ENCODE measurements at regions not wholly inside any gene's neighbourhood (a gene's known extent, or its start where the extent isn't known, plus 50 kb on each side); places are given as distances from the start of the nearest gene placed in this dataset.

DNA sequence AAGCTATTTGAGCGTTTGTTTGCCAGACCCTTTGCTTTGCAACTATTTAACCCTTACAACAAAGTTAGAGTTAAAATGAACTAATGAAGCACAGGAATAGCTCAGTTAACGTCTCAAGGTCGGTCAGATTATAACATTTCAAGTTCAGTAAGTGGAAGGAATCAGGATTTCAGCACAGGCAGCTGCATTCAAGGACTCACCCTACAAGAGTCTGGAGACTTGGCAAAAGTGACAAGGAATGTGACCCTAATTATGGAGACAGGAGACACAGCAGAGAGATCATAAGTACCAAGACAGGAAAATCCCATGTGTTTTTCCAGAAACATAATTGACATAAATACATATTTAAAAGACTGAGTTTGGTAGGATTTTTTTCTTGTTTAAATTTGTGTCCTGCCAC is 1481.7 kb downstream of the TECRL start:
- Histone ChIP-seq H3F3A (replicated peaks; ENCODE audit: low read depth) (no peaks in the 10 kb centered on the region), H3K4me3 (no peak overlapping the region), H2AFZ (no peak overlapping the region), H3K4me2 (no peak overlapping the region), H3K27me3 (ENCODE audit: insufficient read depth) (no peaks in the 10 kb centered on the region), H4K20me1 (replicated peaks; ENCODE audit: insufficient read depth) (no peaks in the 10 kb centered on the region), H3K36me3 (ENCODE audit: insufficient read depth) (no peaks in the 10 kb centered on the region), H3K79me2 (replicated peaks; ENCODE audit: insufficient read depth) (no peaks in the 10 kb centered on the region), H3K9me2 (ENCODE audit: insufficient read depth) (no peaks in the 10 kb centered on the region), H3K4me1 (ENCODE audit: insufficient read depth) (no peaks in the 10 kb centered on the region), H3K27ac (ENCODE audit: low read depth) (no peak overlapping the region)
- Mint-ChIP-seq H3K9me3 (no peaks in the 10 kb centered on the region), H3K36me3 (ENCODE audit: low read depth) (no peaks in the 10 kb centered on the region), H3K4me3 (no peak overlapping the region), H3K4me1 (no peaks in the 10 kb centered on the region), H3K27me3 (ENCODE audit: insufficient read depth, low read depth, poor library complexity) (no peaks in the 10 kb centered on the region), H3K27ac (no peak overlapping the region)
- ATAC-seq (no peak), DNase-seq (ENCODE audit: low spot score) (no peak)
- no peak for TF ChIP-seq NANOG (IDR thresholded peaks at IDR 0.05; ENCODE audit: borderline replicate concordance)
- TF ChIP-seq, protein P1, sequence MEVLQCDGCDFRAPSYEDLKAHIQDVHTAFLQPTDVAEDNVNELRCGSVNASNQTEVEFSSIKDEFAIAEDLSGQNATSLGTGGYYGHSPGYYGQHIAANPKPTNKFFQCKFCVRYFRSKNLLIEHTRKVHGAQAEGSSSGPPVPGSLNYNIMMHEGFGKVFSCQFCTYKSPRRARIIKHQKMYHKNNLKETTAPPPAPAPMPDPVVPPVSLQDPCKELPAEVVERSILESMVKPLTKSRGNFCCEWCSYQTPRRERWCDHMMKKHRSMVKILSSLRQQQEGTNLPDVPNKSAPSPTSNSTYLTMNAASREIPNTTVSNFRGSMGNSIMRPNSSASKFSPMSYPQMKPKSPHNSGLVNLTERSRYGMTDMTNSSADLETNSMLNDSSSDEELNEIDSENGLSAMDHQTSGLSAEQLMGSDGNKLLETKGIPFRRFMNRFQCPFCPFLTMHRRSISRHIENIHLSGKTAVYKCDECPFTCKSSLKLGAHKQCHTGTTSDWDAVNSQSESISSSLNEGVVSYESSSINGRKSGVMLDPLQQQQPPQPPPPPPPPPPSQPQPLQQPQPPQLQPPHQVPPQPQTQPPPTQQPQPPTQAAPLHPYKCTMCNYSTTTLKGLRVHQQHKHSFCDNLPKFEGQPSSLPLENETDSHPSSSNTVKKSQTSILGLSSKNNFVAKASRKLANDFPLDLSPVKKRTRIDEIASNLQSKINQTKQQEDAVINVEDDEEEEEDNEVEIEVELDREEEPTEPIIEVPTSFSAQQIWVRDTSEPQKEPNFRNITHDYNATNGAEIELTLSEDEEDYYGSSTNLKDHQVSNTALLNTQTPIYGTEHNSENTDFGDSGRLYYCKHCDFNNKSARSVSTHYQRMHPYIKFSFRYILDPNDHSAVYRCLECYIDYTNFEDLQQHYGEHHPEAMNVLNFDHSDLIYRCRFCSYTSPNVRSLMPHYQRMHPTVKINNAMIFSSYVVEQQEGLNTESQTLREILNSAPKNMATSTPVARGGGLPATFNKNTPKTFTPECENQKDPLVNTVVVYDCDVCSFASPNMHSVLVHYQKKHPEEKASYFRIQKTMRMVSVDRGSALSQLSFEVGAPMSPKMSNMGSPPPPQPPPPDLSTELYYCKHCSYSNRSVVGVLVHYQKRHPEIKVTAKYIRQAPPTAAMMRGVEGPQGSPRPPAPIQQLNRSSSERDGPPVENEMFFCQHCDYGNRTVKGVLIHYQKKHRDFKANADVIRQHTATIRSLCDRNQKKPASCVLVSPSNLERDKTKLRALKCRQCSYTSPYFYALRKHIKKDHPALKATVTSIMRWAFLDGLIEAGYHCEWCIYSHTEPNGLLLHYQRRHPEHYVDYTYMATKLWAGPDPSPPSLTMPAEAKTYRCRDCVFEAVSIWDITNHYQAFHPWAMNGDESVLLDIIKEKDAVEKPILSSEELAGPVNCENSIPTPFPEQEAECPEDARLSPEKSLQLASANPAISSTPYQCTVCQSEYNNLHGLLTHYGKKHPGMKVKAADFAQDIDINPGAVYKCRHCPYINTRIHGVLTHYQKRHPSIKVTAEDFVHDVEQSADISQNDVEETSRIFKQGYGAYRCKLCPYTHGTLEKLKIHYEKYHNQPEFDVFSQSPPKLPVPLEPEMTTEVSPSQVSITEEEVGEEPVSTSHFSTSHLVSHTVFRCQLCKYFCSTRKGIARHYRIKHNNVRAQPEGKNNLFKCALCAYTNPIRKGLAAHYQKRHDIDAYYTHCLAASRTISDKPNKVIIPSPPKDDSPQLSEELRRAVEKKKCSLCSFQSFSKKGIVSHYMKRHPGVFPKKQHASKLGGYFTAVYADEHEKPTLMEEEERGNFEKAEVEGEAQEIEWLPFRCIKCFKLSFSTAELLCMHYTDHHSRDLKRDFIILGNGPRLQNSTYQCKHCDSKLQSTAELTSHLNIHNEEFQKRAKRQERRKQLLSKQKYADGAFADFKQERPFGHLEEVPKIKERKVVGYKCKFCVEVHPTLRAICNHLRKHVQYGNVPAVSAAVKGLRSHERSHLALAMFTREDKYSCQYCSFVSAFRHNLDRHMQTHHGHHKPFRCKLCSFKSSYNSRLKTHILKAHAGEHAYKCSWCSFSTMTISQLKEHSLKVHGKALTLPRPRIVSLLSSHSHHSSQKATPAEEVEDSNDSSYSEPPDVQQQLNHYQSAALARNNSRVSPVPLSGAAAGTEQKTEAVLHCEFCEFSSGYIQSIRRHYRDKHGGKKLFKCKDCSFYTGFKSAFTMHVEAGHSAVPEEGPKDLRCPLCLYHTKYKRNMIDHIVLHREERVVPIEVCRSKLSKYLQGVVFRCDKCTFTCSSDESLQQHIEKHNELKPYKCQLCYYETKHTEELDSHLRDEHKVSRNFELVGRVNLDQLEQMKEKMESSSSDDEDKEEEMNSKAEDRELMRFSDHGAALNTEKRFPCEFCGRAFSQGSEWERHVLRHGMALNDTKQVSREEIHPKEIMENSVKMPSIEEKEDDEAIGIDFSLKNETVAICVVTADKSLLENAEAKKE (CRISPR knock-in tag; IDR thresholded peaks at IDR 0.05), result no peak
- no peak for TF ChIP-seq CREB1 (CRISPR knock-in tag; IDR thresholded peaks at IDR 0.05; ENCODE audit: low read depth)
- no peak for TF ChIP-seq POLR2AphosphoS5 (IDR thresholded peaks at IDR 0.05; ENCODE audit: low read depth)
- TF ChIP-seq REST (IDR thresholded peaks at IDR 0.05; ENCODE audit: unreplicated experiment), result no peak
- no peak for TF ChIP-seq ZNF331 (CRISPR knock-in tag; IDR thresholded peaks at IDR 0.05; ENCODE audit: low read depth)
